NCI-H128 (cell line): ENCODE measurements at regions not wholly inside any gene's neighbourhood (a gene's known extent, or its start where the extent isn't known, plus 50 kb on each side); places are given as distances from the start of the nearest gene placed in this dataset.

Experiments used
- DNase-seq: peaks from one replicate; lab custom pipeline; 2025; ENCODE audit not compliant: unreplicated experiment; lab: John Stamatoyannopoulos, UW

- no peak for DNase-seq
Measured at GRCh38 chr10:120982507-120982906, 131.3 kb downstream of the WDR11 start.

GRCh38 chr10:120983721-120984120 is 132.6 kb downstream of the WDR11 start:
- no peak for DNase-seq

- no peak for DNase-seq
Measured at GRCh38 chr10:120984221-120984620, 133.1 kb downstream of the WDR11 start.

GRCh38 chr10:120987359-120987758 is 136.2 kb downstream of the WDR11 start:
- no peak for DNase-seq

GRCh38 chr10:120988751-120989150 is 137.6 kb downstream of the WDR11 start:
- DNase-seq, result no peak

- no peak for DNase-seq
Measured at GRCh38 chr10:120989279-120989678, 138.1 kb downstream of the WDR11 start.

GRCh38 chr10:120989996-120990598 is 138.9 kb downstream of the WDR11 start:
- DNase-seq, result no peak

- DNase-seq, result no peak
Measured at GRCh38 chr10:120990831-120991230, 139.7 kb downstream of the WDR11 start.

- DNase-seq, result no peak
Measured at GRCh38 chr10:120993089-120993488, 141.9 kb downstream of the WDR11 start.

- DNase-seq, result no peak
Measured at GRCh38 chr10:120995768-120996167, 144.6 kb downstream of the WDR11 start.

GRCh38 chr10:120996456-120997034 is 145.4 kb downstream of the WDR11 start:
- DNase-seq, result no peak

GRCh38 chr10:120997313-120997712 is 146.2 kb downstream of the WDR11 start:
- no peak for DNase-seq

GRCh38 chr10:120997756-120998155 is 146.6 kb downstream of the WDR11 start:
- DNase-seq, result no peak

- DNase-seq, result no peak
Measured at GRCh38 chr10:120998251-120998650, 147.1 kb downstream of the WDR11 start.

GRCh38 chr10:120998782-120999285 is 147.7 kb downstream of the WDR11 start:
- DNase-seq, result no peak

- no peak for DNase-seq
Measured at GRCh38 chr10:120999868-121000267, 148.7 kb downstream of the WDR11 start.

GRCh38 chr10:121002586-121003205 is 151.5 kb downstream of the WDR11 start:
- no peak for DNase-seq

- no peak for DNase-seq
Measured at GRCh38 chr10:121005948-121006587, 154.9 kb downstream of the WDR11 start.

- no peak for DNase-seq
Measured at GRCh38 chr10:121007264-121007663, 156.1 kb downstream of the WDR11 start.

- no peak for DNase-seq
Measured at GRCh38 chr10:121015916-121016315, 164.8 kb downstream of the WDR11 start.

GRCh38 chr10:121024905-121025584 is 173.9 kb downstream of the WDR11 start:
- DNase-seq, result no peak
